ENCODE measurements at regions not wholly inside any gene's neighbourhood (a gene's known extent, or its start where the extent isn't known, plus 50 kb on each side); places are given as distances from the start of the nearest gene placed in this dataset.

DNA sequence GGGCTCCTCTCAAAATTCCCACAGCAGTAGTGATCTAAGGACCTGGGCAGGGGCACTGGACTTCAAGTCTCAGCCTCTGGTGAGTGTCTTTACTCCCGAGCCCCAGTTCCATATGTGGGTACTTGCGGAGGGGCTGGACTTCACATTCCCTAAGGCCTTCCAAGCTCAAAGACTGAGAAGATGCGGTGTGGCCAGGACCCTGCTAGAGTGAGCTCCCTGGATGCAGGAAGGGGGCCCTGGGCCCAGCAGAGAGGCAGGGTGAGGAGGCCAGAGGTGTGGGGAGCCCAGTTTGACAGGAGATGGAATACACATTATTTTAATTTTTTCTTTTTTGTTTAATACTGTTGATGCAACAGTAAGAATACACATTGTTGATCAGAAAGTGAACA lies 83.7 kb downstream of the IGLL1 start:
- TF ChIP-seq, protein P1, sequence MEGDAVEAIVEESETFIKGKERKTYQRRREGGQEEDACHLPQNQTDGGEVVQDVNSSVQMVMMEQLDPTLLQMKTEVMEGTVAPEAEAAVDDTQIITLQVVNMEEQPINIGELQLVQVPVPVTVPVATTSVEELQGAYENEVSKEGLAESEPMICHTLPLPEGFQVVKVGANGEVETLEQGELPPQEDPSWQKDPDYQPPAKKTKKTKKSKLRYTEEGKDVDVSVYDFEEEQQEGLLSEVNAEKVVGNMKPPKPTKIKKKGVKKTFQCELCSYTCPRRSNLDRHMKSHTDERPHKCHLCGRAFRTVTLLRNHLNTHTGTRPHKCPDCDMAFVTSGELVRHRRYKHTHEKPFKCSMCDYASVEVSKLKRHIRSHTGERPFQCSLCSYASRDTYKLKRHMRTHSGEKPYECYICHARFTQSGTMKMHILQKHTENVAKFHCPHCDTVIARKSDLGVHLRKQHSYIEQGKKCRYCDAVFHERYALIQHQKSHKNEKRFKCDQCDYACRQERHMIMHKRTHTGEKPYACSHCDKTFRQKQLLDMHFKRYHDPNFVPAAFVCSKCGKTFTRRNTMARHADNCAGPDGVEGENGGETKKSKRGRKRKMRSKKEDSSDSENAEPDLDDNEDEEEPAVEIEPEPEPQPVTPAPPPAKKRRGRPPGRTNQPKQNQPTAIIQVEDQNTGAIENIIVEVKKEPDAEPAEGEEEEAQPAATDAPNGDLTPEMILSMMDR (IDR thresholded peaks at IDR 0.05; ENCODE audit: insufficient read depth, low read length, poor library complexity, severe bottlenecking), result no peak
- TF ChIP-seq EZH2phosphoT487 (conservative IDR thresholded peaks at IDR 0.05; ENCODE audit: low read length), result no peak
